H9 (cell line): ENCODE measurements at regions not wholly inside any gene's neighbourhood (a gene's known extent, or its start where the extent isn't known, plus 50 kb on each side); places are given as distances from the start of the nearest gene placed in this dataset.
"Not testable (repeated sequence)": the region's sequence is repeated elsewhere in the genome, so short reads cannot be mapped to it uniquely, and the experiment has no call there.

Source experiments
- DNase-seq: peaks from one replicate; pipeline ENCODE4 v3.0.0-alpha.2; 2017
- H2AFZ ChIP-seq: one replicate; pipeline ENCODE4 v1.6.1; 2013; ENCODE audit warnings: mild to moderate bottlenecking, low read length, control low read depth, moderate library complexity
- H2AK5ac ChIP-seq: 2 replicates; pipeline ENCODE4 v1.6.1; 2013; ENCODE audit warnings: low read length, control low read depth, mixed read lengths; ENCODE audit not compliant: insufficient read length
- H2BK120ac ChIP-seq: one replicate; pipeline ENCODE4 v1.6.1; 2013; ENCODE audit warnings: low read depth, mild to moderate bottlenecking, low read length, control low read depth, inconsistent platforms; ENCODE audit not compliant: poor library complexity, severe bottlenecking
- H2BK12ac ChIP-seq: 2 replicates; pipeline ENCODE4 v1.6.1; 2013; ENCODE audit warnings: low read length, control low read depth, mixed read lengths, low read depth; ENCODE audit not compliant: insufficient read length
- H2BK15ac ChIP-seq: 2 replicates; pipeline ENCODE4 v1.6.1; 2013; ENCODE audit warnings: low read depth, low read length, control low read depth
- H2BK20ac ChIP-seq: one replicate; pipeline ENCODE4 v1.6.1; 2013; ENCODE audit warnings: low read depth, mild to moderate bottlenecking, low read length, control low read depth, inconsistent platforms; ENCODE audit not compliant: poor library complexity, severe bottlenecking
- H2BK5ac ChIP-seq: 2 replicates; pipeline ENCODE4 v1.6.1; 2013; ENCODE audit warnings: low read length, control low read depth, mixed read lengths; ENCODE audit not compliant: insufficient read length
- H3K14ac ChIP-seq: 2 replicates; pipeline ENCODE4 v1.6.1; 2013; ENCODE audit warnings: low read length, control low read depth; ENCODE audit not compliant: insufficient read depth
- H3K18ac ChIP-seq: 2 replicates; pipeline ENCODE4 v1.6.1; 2013; ENCODE audit warnings: low read depth, mild to moderate bottlenecking, mixed read lengths, low read length, control low read depth; ENCODE audit not compliant: insufficient read length
- H3K23ac ChIP-seq: 2 replicates; pipeline ENCODE4 v1.6.1; 2013; ENCODE audit warnings: low read length, control low read depth, mixed read lengths, low read depth; ENCODE audit not compliant: insufficient read length
- H3K23me2 ChIP-seq: 2 replicates; pipeline ENCODE4 v1.6.1; 2013; ENCODE audit warnings: low read depth, mild to moderate bottlenecking, mixed read lengths, low read length, control low read depth; ENCODE audit not compliant: insufficient read length, poor library complexity, severe bottlenecking
- H3K27ac ChIP-seq: 2 replicates; pipeline ENCODE4 v1.5.1; 2013; ENCODE audit warnings: low read length, control low read depth, mixed read lengths, low read depth; ENCODE audit not compliant: insufficient read length
- H3K27me3 ChIP-seq: 2 replicates; pipeline ENCODE4 v1.6.1; 2013; ENCODE audit warnings: low read length, control low read depth, inconsistent platforms; ENCODE audit not compliant: insufficient read depth
- H3K4ac ChIP-seq: 2 replicates; pipeline ENCODE4 v1.6.1; 2013; ENCODE audit warnings: low read depth, mild to moderate bottlenecking, control low read depth, inconsistent platforms, low read length, moderate library complexity
- H3K4me1 ChIP-seq: 2 replicates; pipeline ENCODE4 v1.6.1; 2013; ENCODE audit warnings: low read length, control low read depth, inconsistent platforms; ENCODE audit not compliant: insufficient read depth
- H3K4me2 ChIP-seq: 2 replicates; pipeline ENCODE4 v1.6.1; 2013; ENCODE audit warnings: low read length, control low read depth, mixed read lengths; ENCODE audit not compliant: insufficient read length, insufficient read depth
- H3K56ac ChIP-seq: 2 replicates; pipeline ENCODE4 v1.6.1; 2013; ENCODE audit warnings: low read depth, mild to moderate bottlenecking, mixed read lengths, low read length, control low read depth; ENCODE audit not compliant: insufficient read length
- H3K79me1 ChIP-seq: 2 replicates; pipeline ENCODE4 v1.6.1; 2013; ENCODE audit warnings: low read depth, mild to moderate bottlenecking, moderate library complexity, low read length, control low read depth, inconsistent platforms; ENCODE audit not compliant: insufficient read depth, poor library complexity, severe bottlenecking
- H3K79me2 ChIP-seq: 2 replicates; pipeline ENCODE4 v1.6.1; 2013; ENCODE audit warnings: low read length, control low read depth, inconsistent platforms; ENCODE audit not compliant: insufficient read depth
- H3K9ac ChIP-seq: 2 replicates; pipeline ENCODE4 v1.6.1; 2013; ENCODE audit warnings: low read length, control low read depth, mixed read lengths; ENCODE audit not compliant: insufficient read length; ENCODE audit errors: extremely low read depth
- H3K9me3 ChIP-seq: one replicate; pipeline ENCODE4 v1.6.1; 2013; ENCODE audit warnings: low read depth, low read length, inconsistent platforms; ENCODE audit not compliant: control insufficient read depth
- H3T11ph ChIP-seq: one replicate; pipeline ENCODE4 v1.6.1; 2013; ENCODE audit warnings: mild to moderate bottlenecking, low read length, control low read depth, inconsistent platforms
- H4K20me1 ChIP-seq: one replicate; pipeline ENCODE4 v1.6.1; 2013; ENCODE audit not compliant: control insufficient read depth, insufficient read length, insufficient read depth
- H4K5ac ChIP-seq: 2 replicates; pipeline ENCODE4 v1.6.1; 2013; ENCODE audit warnings: low read depth, mild to moderate bottlenecking, mixed read lengths, low read length, control low read depth; ENCODE audit not compliant: insufficient read length
- H4K8ac ChIP-seq: replicated peaks from 2 replicates; pipeline ENCODE4 v1.6.1; 2013; ENCODE audit warnings: low read length, control low read depth, mixed read lengths, low read depth; ENCODE audit not compliant: insufficient read length
- H4K91ac ChIP-seq: 2 replicates; pipeline ENCODE4 v1.6.1; 2013; ENCODE audit warnings: low read depth, mild to moderate bottlenecking, moderate library complexity, mixed read lengths, low read length, control low read depth; ENCODE audit not compliant: insufficient read length
- H3K27ac Mint-ChIP-seq, 3 experiments: 2 replicates in 2 of 3; 3 replicates in 1 of 3; pipeline ENCODE4 v1.8.0; 2020 to 2021; ENCODE audit warnings: mixed read lengths in 3 of 3, mild to moderate bottlenecking in 1 of 3, moderate library complexity in 1 of 3
- H3K27me3 Mint-ChIP-seq: 2 replicates; pipeline ENCODE4 v1.8.0; 2021; ENCODE audit warnings: low read depth, mild to moderate bottlenecking, moderate library complexity, mixed read lengths
- H3K36me3 Mint-ChIP-seq, 3 experiments: 2 replicates in 2 of 3; 3 replicates in 1 of 3; pipeline ENCODE4 v1.8.0; 2020 to 2021; ENCODE audit warnings: low read depth in 3 of 3, mixed read lengths in 3 of 3; ENCODE audit not compliant: insufficient read depth in 1 of 3
- H3K4me1 Mint-ChIP-seq, 2 experiments: 2 replicates each; pipeline ENCODE4 v1.8.0; 2020; ENCODE audit warnings: mixed read lengths in 2 of 2
- H3K4me3 Mint-ChIP-seq, 2 experiments: 2 replicates in 1 of 2; 3 replicates in 1 of 2; pipeline ENCODE4 v1.8.0; 2020 to 2021; ENCODE audit warnings: mild to moderate bottlenecking in 2 of 2, mixed read lengths in 2 of 2, moderate library complexity in 1 of 2
- H3K9me3 Mint-ChIP-seq, 2 experiments: 2 replicates in 1 of 2; 3 replicates in 1 of 2; pipeline ENCODE4 v1.8.0; 2020; ENCODE audit warnings: mild to moderate bottlenecking in 2 of 2, mixed read lengths in 2 of 2, moderate library complexity in 1 of 2
- WGBS: extraction: QIAGEN DNeasy Blood & Tissue Kit; methylation state at CpG from one replicate; pipeline ENCODE4 v1.1.7; 2013; ENCODE audit warnings: missing lambda C conversion rate, low lambda C conversion rate, mixed read lengths; ENCODE audit not compliant: insufficient read length; ENCODE audit errors: extremely low coverage; 5-methylcytosine and 5-hydroxymethylcytosine counted together
- TF ChIP-seq, protein P1 (sequence below): fragments of 200-600 bp; sonication (generic); conservative IDR thresholded peaks from 3 replicates; pipeline ENCODE4 v1.8.0; 2021; ENCODE audit warnings: antibody characterized with exemption, mild to moderate bottlenecking

GRCh38 chr6:80956898-80957297, 795.6 kb downstream of the TENT5A start:
- H3K4me1 Mint-ChIP-seq, result no peaks in the 10 kb centered on the region; a peak in 2 of 4 replicates
- H2AFZ ChIP-seq, result no peak overlapping the region
- H2BK12ac ChIP-seq, result no peak overlapping the region
- H3K18ac ChIP-seq, result no peak overlapping the region
- no peaks in the 10 kb centered on the region for H3K27me3 ChIP-seq
- no peak overlapping the region for H3K27ac ChIP-seq
- no peak overlapping the region for H3K23ac ChIP-seq
- H3K9me3 Mint-ChIP-seq, result no peaks in the 10 kb centered on the region
- no peaks in the 10 kb centered on the region for H3K79me2 ChIP-seq
- H3K4me1 ChIP-seq, result no peaks in the 10 kb centered on the region
- no peaks in the 10 kb centered on the region for H3K36me3 Mint-ChIP-seq
- H2BK120ac ChIP-seq, result no peak overlapping the region
- H3K9ac ChIP-seq, result no peak overlapping the region
- no peaks in the 10 kb centered on the region for H3K27me3 Mint-ChIP-seq
- H3K79me1 ChIP-seq, result no peaks in the 10 kb centered on the region
- no peak overlapping the region for H3K4me3 Mint-ChIP-seq
- no peak overlapping the region for H4K5ac ChIP-seq
- TF ChIP-seq, protein P1, sequence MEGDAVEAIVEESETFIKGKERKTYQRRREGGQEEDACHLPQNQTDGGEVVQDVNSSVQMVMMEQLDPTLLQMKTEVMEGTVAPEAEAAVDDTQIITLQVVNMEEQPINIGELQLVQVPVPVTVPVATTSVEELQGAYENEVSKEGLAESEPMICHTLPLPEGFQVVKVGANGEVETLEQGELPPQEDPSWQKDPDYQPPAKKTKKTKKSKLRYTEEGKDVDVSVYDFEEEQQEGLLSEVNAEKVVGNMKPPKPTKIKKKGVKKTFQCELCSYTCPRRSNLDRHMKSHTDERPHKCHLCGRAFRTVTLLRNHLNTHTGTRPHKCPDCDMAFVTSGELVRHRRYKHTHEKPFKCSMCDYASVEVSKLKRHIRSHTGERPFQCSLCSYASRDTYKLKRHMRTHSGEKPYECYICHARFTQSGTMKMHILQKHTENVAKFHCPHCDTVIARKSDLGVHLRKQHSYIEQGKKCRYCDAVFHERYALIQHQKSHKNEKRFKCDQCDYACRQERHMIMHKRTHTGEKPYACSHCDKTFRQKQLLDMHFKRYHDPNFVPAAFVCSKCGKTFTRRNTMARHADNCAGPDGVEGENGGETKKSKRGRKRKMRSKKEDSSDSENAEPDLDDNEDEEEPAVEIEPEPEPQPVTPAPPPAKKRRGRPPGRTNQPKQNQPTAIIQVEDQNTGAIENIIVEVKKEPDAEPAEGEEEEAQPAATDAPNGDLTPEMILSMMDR, result no peak
- no peaks in the 10 kb centered on the region for H3K23me2 ChIP-seq
- no peak overlapping the region for H3T11ph ChIP-seq
- no peak overlapping the region for H3K27ac Mint-ChIP-seq
- H3K14ac ChIP-seq, result no peak overlapping the region
- no peak overlapping the region for H2BK15ac ChIP-seq
- H2BK5ac ChIP-seq, result no peak overlapping the region
- no peak overlapping the region for H4K91ac ChIP-seq
- H4K20me1 ChIP-seq, result no peaks in the 10 kb centered on the region
- DNase-seq, result no peak
- no peak overlapping the region for H3K4me2 ChIP-seq
- H3K56ac ChIP-seq, result no peak overlapping the region
- no peak overlapping the region for H2AK5ac ChIP-seq
- H3K4ac ChIP-seq, result no peak overlapping the region
- WGBS, result no CpG with 5 or more reads among the region's 1 CpG
- no peak overlapping the region for H2BK20ac ChIP-seq
- H3K9me3 ChIP-seq, result no peaks in the 10 kb centered on the region
- H4K8ac ChIP-seq, result no peak overlapping the region

DNA sequence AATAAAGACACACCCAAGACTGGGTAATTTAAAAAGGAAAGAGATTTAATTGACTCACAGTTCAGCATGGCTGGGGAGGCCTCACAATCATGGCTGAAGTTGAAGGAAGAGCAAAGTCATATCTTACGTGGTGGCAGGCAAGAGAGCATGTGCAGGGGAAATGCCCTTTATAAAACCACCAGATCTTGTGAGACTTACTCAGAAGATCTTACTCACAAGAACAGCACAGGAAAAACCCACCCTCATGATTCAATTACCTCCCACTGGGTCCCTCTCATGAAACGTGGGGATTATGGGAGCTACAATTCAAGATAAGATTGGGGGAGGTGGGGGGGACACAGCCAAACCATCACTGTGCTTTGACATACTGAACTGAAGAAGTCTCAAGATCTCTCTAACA, 800.0 kb downstream of the TENT5A start:
- H4K8ac ChIP-seq, H2BK12ac ChIP-seq, H2AK5ac ChIP-seq, H3K9me3 ChIP-seq, H2BK120ac ChIP-seq, H2BK5ac ChIP-seq, H3K4me2 ChIP-seq, DNase-seq, H2BK15ac ChIP-seq, H3K9ac ChIP-seq, H3T11ph ChIP-seq, H3K27ac ChIP-seq, H3K4me1 ChIP-seq, H2AFZ ChIP-seq, H4K91ac ChIP-seq, H3K56ac ChIP-seq, H3K4me1 Mint-ChIP-seq, H3K9me3 Mint-ChIP-seq, H3K79me1 ChIP-seq, H3K27me3 Mint-ChIP-seq, H3K23ac ChIP-seq, H2BK20ac ChIP-seq, H3K36me3 Mint-ChIP-seq, H3K18ac ChIP-seq, H4K5ac ChIP-seq, H3K4me3 Mint-ChIP-seq, H3K23me2 ChIP-seq, H3K14ac ChIP-seq, H3K27me3 ChIP-seq, H4K20me1 ChIP-seq, H3K79me2 ChIP-seq, H3K4ac ChIP-seq: not testable (repeated sequence)
- H3K27ac Mint-ChIP-seq, result peak overlapping the region in 1 of 3 experiments; percentile 59; a peak in 1 of 7 replicates
- no CpG with 5 or more reads among the region's 2 CpGs for WGBS
